ENCODE measurements at regions not wholly inside any gene's neighbourhood (a gene's known extent, or its start where the extent isn't known, plus 50 kb on each side); places are given as distances from the start of the nearest gene placed in this dataset.

GRCh38 chr1:228960705-228961104 lies 225.4 kb downstream of the RHOU start:
- no peak for TF ChIP-seq POLR2A (IDR thresholded peaks at IDR 0.05)
- TF ChIP-seq CTCF (IDR thresholded peaks at IDR 0.05): no peak
- no peak for TF ChIP-seq POLR2AphosphoS5 (IDR thresholded peaks at IDR 0.05)
- TF ChIP-seq EP300 (IDR thresholded peaks at IDR 0.05): no peak
- no peak for DNase-seq
- no peak overlapping the region for H3K27ac ChIP-seq
- H3K36me3 ChIP-seq: no peaks in the 10 kb centered on the region
- peaks cover 3 to 16% (median 8%) of the 10 kb centered on the region in 4 donors for H3K4me1 ChIP-seq
- ATAC-seq (ENCODE audit: low FRiP score in 2 of 2): no peak
- 59 to 78% methylated on average over 5 of the region's 5 CpGs for WGBS, 2 donors
- no peak overlapping the region for H3K4me3 ChIP-seq
- H3K27me3 ChIP-seq: no peaks in the 10 kb centered on the region
- H3K9me3 ChIP-seq: no peaks in the 10 kb centered on the region

- 73 to 92% methylated on average over 6 of the region's 6 CpGs for WGBS, 2 donors
- DNase-seq (no peak), ATAC-seq (ENCODE audit: low FRiP score in 2 of 2) (no peak)
- Histone ChIP-seq H3K4me3 (no peak overlapping the region), H3K9me3 (no peaks in the 10 kb centered on the region), H3K27me3 (no peaks in the 10 kb centered on the region), H3K4me1 (peaks cover 3 to 16% (median 8%) of the 10 kb centered on the region in 4 donors), H3K27ac (no peak overlapping the region), H3K36me3 (no peaks in the 10 kb centered on the region)
- TF ChIP-seq CTCF (IDR thresholded peaks at IDR 0.05): no peak
- TF ChIP-seq POLR2A (IDR thresholded peaks at IDR 0.05): no peak
- no peak for TF ChIP-seq POLR2AphosphoS5 (IDR thresholded peaks at IDR 0.05)
- no peak for TF ChIP-seq EP300 (IDR thresholded peaks at IDR 0.05)
These were observed 226.2 kb downstream of the RHOU start for GRCh38 chr1:228961511-228961910.

- peak in 1 of 2 donors; percentile 67 for ATAC-seq (ENCODE audit: low FRiP score in 2 of 2)
- DNase-seq: no peak
- H3K27ac ChIP-seq: peak overlapping the region; percentile 52 to 87 (median 62)
- H3K9me3 ChIP-seq: no peaks in the 10 kb centered on the region
- TF ChIP-seq POLR2A (IDR thresholded peaks at IDR 0.05): no peak
- TF ChIP-seq CTCF (IDR thresholded peaks at IDR 0.05): no peak
- TF ChIP-seq POLR2AphosphoS5 (IDR thresholded peaks at IDR 0.05): no peak
- TF ChIP-seq EP300 (IDR thresholded peaks at IDR 0.05): no peak
- peaks cover 3 to 16% (median 8%) of the 10 kb centered on the region in 4 donors for H3K4me1 ChIP-seq
- no peaks in the 10 kb centered on the region for H3K36me3 ChIP-seq
- no peaks in the 10 kb centered on the region for H3K27me3 ChIP-seq
- 83 to 93% methylated on average over 2 of the region's 2 CpGs for WGBS, 2 donors
- H3K4me3 ChIP-seq: no peak overlapping the region
These were observed 228.5 kb downstream of the RHOU start for GRCh38 chr1:228963795-228964177.

GRCh38 chr1:228964178-228965089 lies 229.2 kb downstream of the RHOU start:
- WGBS, 2 donors: 72 to 73% methylated on average over 12 of the region's 12 CpGs
- Histone ChIP-seq H3K9me3 (no peaks in the 10 kb centered on the region), H3K27ac (peak overlapping the region; percentile 59 to 87 (median 74)), H3K4me1 (peaks cover 3 to 19% (median 10%) of the 10 kb centered on the region in 4 donors), H3K27me3 (no peaks in the 10 kb centered on the region), H3K4me3 (no peak overlapping the region), H3K36me3 (no peaks in the 10 kb centered on the region)
- ATAC-seq (ENCODE audit: low FRiP score in 2 of 2): peak; percentile 71 to 94
- TF ChIP-seq CTCF (IDR thresholded peaks at IDR 0.05): no peak
- no peak for TF ChIP-seq POLR2A (IDR thresholded peaks at IDR 0.05)
- no peak for TF ChIP-seq POLR2AphosphoS5 (IDR thresholded peaks at IDR 0.05)
- no peak for TF ChIP-seq EP300 (IDR thresholded peaks at IDR 0.05)
- DNase-seq: peak in 1 of 2 donors; percentile 39

All from upper lobe of left lung (tissue), 6 donors.